Neural progenitor cell (in vitro differentiated cells): ENCODE measurements at regions not wholly inside any gene's neighbourhood (a gene's known extent, or its start where the extent isn't known, plus 50 kb on each side); places are given as distances from the start of the nearest gene placed in this dataset.

Experiments
- CTCF ChIP-seq: fragments of 200-600 bp; sonication (generic); IDR thresholded peaks from 2 replicates; pipeline ENCODE4 v1.5.1; 2017; ENCODE audit warnings: antibody characterized with exemption, mild to moderate bottlenecking
- EZH2 ChIP-seq: fragments of 200-600 bp; sonication (generic); IDR thresholded peaks from 2 replicates; pipeline ENCODE4 v1.6.1; 2017; ENCODE audit warnings: antibody characterized with exemption, mild to moderate bottlenecking, moderate library complexity
- EZH2phosphoT487 ChIP-seq: fragments of 200-600 bp; sonication (generic); IDR thresholded peaks from 2 replicates; pipeline ENCODE4 v1.6.1; 2017; ENCODE audit warnings: antibody characterized with exemption

GRCh38 chr5:105947461-105947860, 1723.3 kb downstream of the EFNA5 start:
- TF ChIP-seq CTCF (no peak), EZH2 (no peak), EZH2phosphoT487 (no peak)
